Endothelial cell (in vitro differentiated cells): ENCODE measurements at regions not wholly inside any gene's neighbourhood (a gene's known extent, or its start where the extent isn't known, plus 50 kb on each side); places are given as distances from the start of the nearest gene placed in this dataset.

ENCODE experiments used
- DNase-seq: peaks from one replicate; pipeline ENCODE4 v3.0.0; 2021; ENCODE audit warnings: low spot score
- H3K27ac Mint-ChIP-seq: one replicate; pipeline ENCODE4 v1.8.0; 2021; ENCODE audit warnings: mixed read lengths, inconsistent platforms; ENCODE audit not compliant: unreplicated experiment
- H3K27me3 Mint-ChIP-seq: one replicate; pipeline ENCODE4 v1.8.0; 2021; ENCODE audit warnings: mild to moderate bottlenecking, moderate library complexity, mixed read lengths, inconsistent platforms; ENCODE audit not compliant: unreplicated experiment
- H3K36me3 Mint-ChIP-seq: one replicate; pipeline ENCODE4 v1.8.0; 2021; ENCODE audit warnings: mild to moderate bottlenecking, low read depth, mixed read lengths, inconsistent platforms; ENCODE audit not compliant: unreplicated experiment
- H3K4me1 Mint-ChIP-seq: one replicate; pipeline ENCODE4 v1.8.0; 2021; ENCODE audit warnings: mild to moderate bottlenecking, mixed read lengths, inconsistent platforms; ENCODE audit not compliant: unreplicated experiment
- H3K4me3 Mint-ChIP-seq: one replicate; pipeline ENCODE4 v1.8.0; 2021; ENCODE audit warnings: mild to moderate bottlenecking, mixed read lengths, inconsistent platforms; ENCODE audit not compliant: unreplicated experiment
- H3K9me3 Mint-ChIP-seq: one replicate; pipeline ENCODE4 v1.8.0; 2021; ENCODE audit warnings: mixed read lengths, inconsistent platforms; ENCODE audit not compliant: unreplicated experiment
- CTCF ChIP-seq: fragments of 200-600 bp; sonication (generic); IDR thresholded peaks from one replicate; pipeline ENCODE4 v1.5.0; 2021; ENCODE audit warnings: antibody characterized with exemption; ENCODE audit not compliant: unreplicated experiment

GRCh38 chr2:51595836-51596235 lies 563.9 kb upstream of the NRXN1 start:
- no peaks in the 10 kb centered on the region for H3K4me1 Mint-ChIP-seq
- no peak overlapping the region for H3K4me3 Mint-ChIP-seq
- no peak for DNase-seq
- TF ChIP-seq CTCF = no peak
- H3K27me3 Mint-ChIP-seq = peaks cover 4% of the 10 kb centered on the region
- no peak overlapping the region for H3K27ac Mint-ChIP-seq
- no peaks in the 10 kb centered on the region for H3K9me3 Mint-ChIP-seq
- H3K36me3 Mint-ChIP-seq = no peaks in the 10 kb centered on the region

- DNase-seq = no peak
These were observed 549.8 kb upstream of the NRXN1 start for GRCh38 chr2:51581636-51582267.

GRCh38 chr2:51579412-51579811 lies 547.5 kb upstream of the NRXN1 start:
- TF ChIP-seq CTCF = no peak
- no peaks in the 10 kb centered on the region for H3K4me1 Mint-ChIP-seq
- no peaks in the 10 kb centered on the region for H3K36me3 Mint-ChIP-seq
- DNase-seq = no peak
- no peak overlapping the region for H3K4me3 Mint-ChIP-seq
- no peak overlapping the region for H3K27ac Mint-ChIP-seq
- H3K9me3 Mint-ChIP-seq = no peaks in the 10 kb centered on the region
- no peaks in the 10 kb centered on the region for H3K27me3 Mint-ChIP-seq

More at GRCh38 chr2:51581636-51582267, 549.8 kb upstream of the NRXN1 start:
- H3K27me3 Mint-ChIP-seq = no peaks in the 10 kb centered on the region
- H3K4me1 Mint-ChIP-seq = no peaks in the 10 kb centered on the region
- no peak overlapping the region for H3K27ac Mint-ChIP-seq
- no peak overlapping the region for H3K4me3 Mint-ChIP-seq
- no peaks in the 10 kb centered on the region for H3K9me3 Mint-ChIP-seq
- H3K36me3 Mint-ChIP-seq = no peaks in the 10 kb centered on the region
- no peak for TF ChIP-seq CTCF

- Mint-ChIP-seq H3K9me3 (no peaks in the 10 kb centered on the region), H3K27ac (no peak overlapping the region), H3K4me1 (no peaks in the 10 kb centered on the region), H3K36me3 (no peaks in the 10 kb centered on the region), H3K4me3 (no peak overlapping the region), H3K27me3 (no peaks in the 10 kb centered on the region)
- no peak for DNase-seq
- no peak for TF ChIP-seq CTCF
These were observed 543.2 kb upstream of the NRXN1 start for GRCh38 chr2:51575181-51575580.

- no peaks in the 10 kb centered on the region for H3K27me3 Mint-ChIP-seq
- no peaks in the 10 kb centered on the region for H3K36me3 Mint-ChIP-seq
- H3K4me3 Mint-ChIP-seq = no peak overlapping the region
- H3K27ac Mint-ChIP-seq = no peak overlapping the region
- TF ChIP-seq CTCF = no peak
- no peaks in the 10 kb centered on the region for H3K9me3 Mint-ChIP-seq
- H3K4me1 Mint-ChIP-seq = no peaks in the 10 kb centered on the region
- DNase-seq = no peak
These were observed 527.1 kb upstream of the NRXN1 start for GRCh38 chr2:51559026-51559425.
